ENCODE measurements at regions not wholly inside any gene's neighbourhood (a gene's known extent, or its start where the extent isn't known, plus 50 kb on each side); places are given as distances from the start of the nearest gene placed in this dataset.
"Not testable (repeated sequence)": the region's sequence is repeated elsewhere in the genome, so short reads cannot be mapped to it uniquely, and the experiment has no call there.

- H3K27ac ChIP-seq: no peak overlapping the region
- no peak overlapping the region for H3K4me3 ChIP-seq
- H4K20me1 ChIP-seq (ENCODE audit: insufficient read depth): no peaks in the 10 kb centered on the region
- H3F3A ChIP-seq (ENCODE audit: insufficient read depth): no peaks in the 10 kb centered on the region
- no peak overlapping the region for H3K4me2 ChIP-seq (ENCODE audit: unreplicated experiment)
- H3K27me3 ChIP-seq (replicated peaks; ENCODE audit: insufficient read depth): no peaks in the 10 kb centered on the region
- H3K79me2 ChIP-seq (ENCODE audit: insufficient read depth): no peaks in the 10 kb centered on the region
- H3K9ac ChIP-seq: no peak overlapping the region
- H2AFZ ChIP-seq: no peak overlapping the region
- WGBS, 2 experiments (ENCODE audit: low coverage in 1 of 2, low lambda C conversion rate in 2 of 2, missing lambda C conversion rate in 2 of 2): 28 to 37% methylated on average over 9 of the region's 9 CpGs
- in situ Hi-C loops (cut with MboI): no loop called here
- no peaks in the 10 kb centered on the region for H3K9me3 ChIP-seq (ENCODE audit: low read depth)
- H3K9me2 ChIP-seq (ENCODE audit: insufficient read depth): no peaks in the 10 kb centered on the region
- TF ChIP-seq EZH2 (IDR thresholded peaks at IDR 0.05; ENCODE audit: insufficient read depth, poor library complexity, severe bottlenecking) (no peak), EZH2phosphoT487 (IDR thresholded peaks at IDR 0.05; ENCODE audit: insufficient read depth, low read depth) (no peak)
- no peaks in the 10 kb centered on the region for H3K36me3 ChIP-seq (ENCODE audit: low read depth)
- no peaks in the 10 kb centered on the region for H3K4me1 ChIP-seq (ENCODE audit: insufficient read depth)
- DNase-seq: no peak
These were observed 181.5 kb downstream of the SLCO4C1 start for GRCh38 chr5:102114525-102115069.

DNA sequence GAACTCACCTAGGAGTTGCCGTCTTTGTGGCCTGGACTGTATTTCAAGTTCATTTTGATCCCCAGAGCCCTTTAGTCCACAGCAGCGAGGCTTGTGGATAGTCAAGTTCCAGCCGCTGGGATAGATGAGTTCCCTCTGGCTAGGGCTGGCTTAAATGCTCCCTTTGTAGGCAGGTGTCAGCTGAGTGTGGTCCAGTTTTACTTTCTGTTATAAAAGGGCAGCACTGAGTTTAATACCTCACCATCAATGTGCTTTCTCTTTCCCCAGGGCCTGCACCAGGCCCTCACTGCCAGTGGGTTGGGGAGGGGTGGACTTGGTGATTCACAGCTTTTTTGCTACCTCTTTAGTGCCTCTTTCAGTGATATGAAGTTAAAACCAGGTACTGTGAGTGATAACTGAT, 188.2 kb downstream of the SLCO4C1 start:
- Histone ChIP-seq H3K79me2 (ENCODE audit: insufficient read depth) (no peaks in the 10 kb centered on the region), H3F3A (ENCODE audit: insufficient read depth) (no peaks in the 10 kb centered on the region), H3K4me3 (no peak overlapping the region), H3K4me1 (ENCODE audit: insufficient read depth) (no peaks in the 10 kb centered on the region), H3K4me2 (ENCODE audit: unreplicated experiment) (no peak overlapping the region), H3K27me3 (replicated peaks; ENCODE audit: insufficient read depth) (no peaks in the 10 kb centered on the region), H3K27ac (no peak overlapping the region), H4K20me1 (ENCODE audit: insufficient read depth) (no peaks in the 10 kb centered on the region), H3K9ac (no peak overlapping the region), H3K9me2 (ENCODE audit: insufficient read depth) (no peaks in the 10 kb centered on the region), H2AFZ (no peak overlapping the region), H3K36me3 (ENCODE audit: low read depth) (no peaks in the 10 kb centered on the region), H3K9me3 (ENCODE audit: low read depth) (no peaks in the 10 kb centered on the region)
- in situ Hi-C loops (cut with MboI): no loop called here
- no peak for TF ChIP-seq EZH2phosphoT487 (IDR thresholded peaks at IDR 0.05; ENCODE audit: insufficient read depth, low read depth)
- TF ChIP-seq EZH2 (IDR thresholded peaks at IDR 0.05; ENCODE audit: insufficient read depth, poor library complexity, severe bottlenecking): no peak
- 23 to 33% methylated on average over 3 of the region's 3 CpGs for WGBS, 2 experiments (ENCODE audit: low coverage in 1 of 2, low lambda C conversion rate in 2 of 2, missing lambda C conversion rate in 2 of 2)
- no peak for DNase-seq

DNA sequence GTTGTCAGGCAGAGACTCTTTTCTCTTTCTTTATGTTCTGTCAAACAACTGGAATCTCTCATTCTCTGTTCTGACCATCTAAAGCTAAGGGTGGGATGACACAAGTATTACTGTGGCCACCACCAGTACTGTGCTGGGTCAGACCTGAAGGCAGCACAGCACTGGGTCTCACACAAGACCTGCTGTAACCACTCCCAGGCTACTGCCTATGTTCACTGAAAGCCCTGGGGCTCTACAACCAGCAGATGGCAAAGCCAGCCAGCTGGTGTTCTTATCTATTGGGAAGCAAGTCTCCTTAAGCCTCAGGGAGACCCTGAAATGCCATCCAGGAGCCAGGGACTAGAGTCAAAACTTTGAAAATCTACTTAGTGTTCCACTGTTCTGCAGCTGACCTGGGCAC, 189.5 kb downstream of the SLCO4C1 start:
- Histone ChIP-seq H3K9ac (no peak overlapping the region), H3K27ac (no peak overlapping the region), H3F3A (ENCODE audit: insufficient read depth) (no peaks in the 10 kb centered on the region), H3K4me1 (ENCODE audit: insufficient read depth) (no peaks in the 10 kb centered on the region), H4K20me1 (ENCODE audit: insufficient read depth) (no peaks in the 10 kb centered on the region), H3K27me3 (replicated peaks; ENCODE audit: insufficient read depth) (no peaks in the 10 kb centered on the region), H3K4me2 (ENCODE audit: unreplicated experiment) (no peak overlapping the region), H3K4me3 (no peak overlapping the region), H3K9me2 (ENCODE audit: insufficient read depth) (no peaks in the 10 kb centered on the region), H2AFZ (no peak overlapping the region), H3K9me3 (ENCODE audit: low read depth) (no peaks in the 10 kb centered on the region), H3K79me2 (ENCODE audit: insufficient read depth) (no peaks in the 10 kb centered on the region), H3K36me3 (ENCODE audit: low read depth) (no peaks in the 10 kb centered on the region)
- DNase-seq: no peak
- TF ChIP-seq EZH2 (IDR thresholded peaks at IDR 0.05; ENCODE audit: insufficient read depth, poor library complexity, severe bottlenecking) (no peak), EZH2phosphoT487 (IDR thresholded peaks at IDR 0.05; ENCODE audit: insufficient read depth, low read depth) (no peak)
- in situ Hi-C loops (cut with MboI): no loop called here

DNA sequence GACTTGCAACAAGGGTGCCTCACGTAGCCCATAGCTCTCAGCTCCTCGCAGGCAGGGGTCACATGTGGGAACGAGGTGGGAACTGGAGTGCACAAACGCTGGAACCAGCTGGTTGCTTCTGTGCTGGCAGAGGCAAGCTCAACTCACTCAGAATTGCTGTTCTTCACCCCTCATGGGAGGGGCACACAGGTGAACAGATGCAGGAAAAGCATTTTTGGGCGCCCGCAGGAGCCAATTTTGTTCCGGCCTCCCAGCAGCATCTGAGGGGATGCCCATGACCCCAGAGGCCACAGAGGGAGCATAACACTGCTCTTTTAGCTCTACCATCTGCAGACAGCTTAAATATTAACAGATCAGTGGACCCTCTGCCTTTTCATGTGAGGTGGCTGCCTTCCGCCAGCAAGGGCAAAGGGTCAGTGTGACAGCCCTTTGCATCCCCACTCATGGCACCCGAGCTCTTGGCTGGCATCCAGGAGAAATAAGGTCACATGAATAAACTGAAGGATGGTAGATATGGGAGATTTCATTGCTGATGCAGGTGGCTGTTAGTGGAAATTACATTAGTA, 196.2 kb downstream of the SLCO4C1 start:
- TF ChIP-seq EZH2phosphoT487 (IDR thresholded peaks at IDR 0.05; ENCODE audit: insufficient read depth, low read depth) (no peak), EZH2 (IDR thresholded peaks at IDR 0.05; ENCODE audit: insufficient read depth, poor library complexity, severe bottlenecking) (no peak)
- no peak for DNase-seq
- H4K20me1 ChIP-seq (ENCODE audit: insufficient read depth): no peaks in the 10 kb centered on the region
- in situ Hi-C loops (cut with MboI): no loop called here
- no peak overlapping the region for H3K4me2 ChIP-seq (ENCODE audit: unreplicated experiment)
- no peak overlapping the region for H3K4me3 ChIP-seq
- H3F3A ChIP-seq (ENCODE audit: insufficient read depth): no peaks in the 10 kb centered on the region
- no peaks in the 10 kb centered on the region for H3K79me2 ChIP-seq (ENCODE audit: insufficient read depth)
- H3K27ac ChIP-seq: no peak overlapping the region
- H3K9me3 ChIP-seq (ENCODE audit: low read depth): no peaks in the 10 kb centered on the region
- no peaks in the 10 kb centered on the region for H3K9me2 ChIP-seq (ENCODE audit: insufficient read depth)
- no peaks in the 10 kb centered on the region for H3K36me3 ChIP-seq (ENCODE audit: low read depth)
- no peaks in the 10 kb centered on the region for H3K4me1 ChIP-seq (ENCODE audit: insufficient read depth)
- H2AFZ ChIP-seq: no peak overlapping the region
- H3K9ac ChIP-seq: no peak overlapping the region
- WGBS, 2 experiments (ENCODE audit: low coverage in 1 of 2, low lambda C conversion rate in 2 of 2, missing lambda C conversion rate in 2 of 2): 26 to 30% methylated on average over 9 of the region's 9 CpGs
- H3K27me3 ChIP-seq (replicated peaks; ENCODE audit: insufficient read depth): no peaks in the 10 kb centered on the region

DNA sequence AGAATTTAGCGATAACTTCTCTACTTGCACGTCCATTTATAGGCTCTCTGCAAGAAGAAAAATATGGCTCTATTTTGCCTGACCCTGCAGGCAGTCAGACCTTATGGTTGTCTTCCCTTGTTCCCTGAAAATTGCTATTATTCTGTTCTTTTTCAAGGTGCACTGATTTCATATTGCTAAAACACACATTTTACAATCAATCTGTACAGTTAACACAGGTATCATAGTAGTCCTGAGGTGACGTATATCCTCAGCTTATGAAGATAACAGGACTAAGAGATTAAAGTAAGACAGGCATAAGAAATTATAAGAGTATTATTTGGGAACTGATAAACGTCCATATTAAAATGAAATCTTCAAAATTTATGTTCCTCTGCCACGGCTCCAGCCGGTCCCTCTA, 197.0 kb downstream of the SLCO4C1 start:
- in situ Hi-C loops (cut with MboI); DNase-seq; H3K9me2 ChIP-seq (ENCODE audit: insufficient read depth): not testable (repeated sequence)

DNA sequence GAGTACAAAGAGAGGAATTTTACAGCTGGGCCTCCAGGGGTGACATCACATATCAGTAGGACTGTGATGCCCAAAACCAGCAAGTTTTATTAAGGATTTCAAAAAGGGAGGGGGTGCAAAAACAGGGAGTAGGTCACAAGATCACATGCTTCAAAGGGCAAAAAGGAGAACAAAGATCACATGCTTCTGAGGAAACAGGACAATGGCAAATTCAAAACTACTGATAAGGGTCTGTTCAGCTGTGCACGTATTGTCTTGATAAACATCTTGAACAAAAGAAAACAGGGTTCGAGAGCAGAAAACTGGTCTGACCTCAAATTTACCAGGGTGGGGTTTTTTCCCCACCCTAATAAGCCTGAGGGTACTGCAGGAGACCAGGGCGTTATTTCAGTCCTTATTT, 197.5 kb downstream of the SLCO4C1 start:
- H3K4me1 ChIP-seq (ENCODE audit: insufficient read depth); H3K36me3 ChIP-seq (ENCODE audit: low read depth); H3F3A ChIP-seq (ENCODE audit: insufficient read depth); H3K4me3 ChIP-seq; DNase-seq; H4K20me1 ChIP-seq (ENCODE audit: insufficient read depth); H3K9me2 ChIP-seq (ENCODE audit: insufficient read depth); H3K27me3 ChIP-seq (replicated peaks; ENCODE audit: insufficient read depth); H3K79me2 ChIP-seq (ENCODE audit: insufficient read depth); H3K9ac ChIP-seq; H3K9me3 ChIP-seq (ENCODE audit: low read depth); H2AFZ ChIP-seq; H3K27ac ChIP-seq; H3K4me2 ChIP-seq (ENCODE audit: unreplicated experiment); in situ Hi-C loops (cut with MboI): not testable (repeated sequence)
- 16 to 21% methylated on average over 3 of the region's 3 CpGs for WGBS, 2 experiments (ENCODE audit: low coverage in 1 of 2, low lambda C conversion rate in 2 of 2, missing lambda C conversion rate in 2 of 2)

More for the DNA sequence above, 197.0 kb downstream of the SLCO4C1 start:
- not testable (repeated sequence) for H3K9ac ChIP-seq; H3K4me3 ChIP-seq; H3K4me2 ChIP-seq (ENCODE audit: unreplicated experiment); H3K36me3 ChIP-seq (ENCODE audit: low read depth); H4K20me1 ChIP-seq (ENCODE audit: insufficient read depth); H3F3A ChIP-seq (ENCODE audit: insufficient read depth); H3K27me3 ChIP-seq (replicated peaks; ENCODE audit: insufficient read depth); H3K4me1 ChIP-seq (ENCODE audit: insufficient read depth); H3K79me2 ChIP-seq (ENCODE audit: insufficient read depth); H3K9me3 ChIP-seq (ENCODE audit: low read depth); H2AFZ ChIP-seq; H3K27ac ChIP-seq
- 38 to 41% methylated on average over 6 of the region's 6 CpGs for WGBS, 2 experiments (ENCODE audit: low coverage in 1 of 2, low lambda C conversion rate in 2 of 2, missing lambda C conversion rate in 2 of 2)

Data from GM23248 (cell line).